ENCODE measurements at regions not wholly inside any gene's neighbourhood (a gene's known extent, or its start where the extent isn't known, plus 50 kb on each side); places are given as distances from the start of the nearest gene placed in this dataset.

DNA sequence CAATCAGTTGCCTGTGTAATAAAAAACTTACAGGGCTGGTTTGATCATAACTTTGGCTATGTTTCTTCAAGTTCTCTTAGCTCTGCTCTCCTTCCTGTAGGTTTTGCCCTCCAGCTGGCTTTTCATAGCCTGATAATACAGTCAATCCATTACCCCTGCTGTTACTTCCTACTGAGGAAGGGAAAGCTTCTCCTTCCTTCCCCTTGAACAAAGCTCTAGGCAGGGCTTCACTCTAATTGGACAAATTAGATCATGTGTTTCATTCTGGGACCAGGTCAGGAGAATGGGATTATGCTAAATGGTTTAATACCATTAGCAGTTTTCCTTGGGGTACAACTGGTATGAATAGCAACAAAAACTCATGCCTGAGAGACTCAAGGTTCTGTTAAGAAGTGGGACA is 106.8 kb upstream of the MCHR2 start:
- no peak for TF ChIP-seq GABPA (IDR thresholded peaks at IDR 0.05; ENCODE audit: low read depth)
- TF ChIP-seq, protein P1, sequence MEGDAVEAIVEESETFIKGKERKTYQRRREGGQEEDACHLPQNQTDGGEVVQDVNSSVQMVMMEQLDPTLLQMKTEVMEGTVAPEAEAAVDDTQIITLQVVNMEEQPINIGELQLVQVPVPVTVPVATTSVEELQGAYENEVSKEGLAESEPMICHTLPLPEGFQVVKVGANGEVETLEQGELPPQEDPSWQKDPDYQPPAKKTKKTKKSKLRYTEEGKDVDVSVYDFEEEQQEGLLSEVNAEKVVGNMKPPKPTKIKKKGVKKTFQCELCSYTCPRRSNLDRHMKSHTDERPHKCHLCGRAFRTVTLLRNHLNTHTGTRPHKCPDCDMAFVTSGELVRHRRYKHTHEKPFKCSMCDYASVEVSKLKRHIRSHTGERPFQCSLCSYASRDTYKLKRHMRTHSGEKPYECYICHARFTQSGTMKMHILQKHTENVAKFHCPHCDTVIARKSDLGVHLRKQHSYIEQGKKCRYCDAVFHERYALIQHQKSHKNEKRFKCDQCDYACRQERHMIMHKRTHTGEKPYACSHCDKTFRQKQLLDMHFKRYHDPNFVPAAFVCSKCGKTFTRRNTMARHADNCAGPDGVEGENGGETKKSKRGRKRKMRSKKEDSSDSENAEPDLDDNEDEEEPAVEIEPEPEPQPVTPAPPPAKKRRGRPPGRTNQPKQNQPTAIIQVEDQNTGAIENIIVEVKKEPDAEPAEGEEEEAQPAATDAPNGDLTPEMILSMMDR (IDR thresholded peaks at IDR 0.05; ENCODE audit: insufficient read depth, low read length) = no peak
- TF ChIP-seq POLR2AphosphoS5 (IDR thresholded peaks at IDR 0.05; ENCODE audit: low read depth) = no peak
- TF ChIP-seq SPI1 (IDR thresholded peaks at IDR 0.05; ENCODE audit: borderline replicate concordance, low read depth) = no peak
- TF ChIP-seq, protein P2, sequence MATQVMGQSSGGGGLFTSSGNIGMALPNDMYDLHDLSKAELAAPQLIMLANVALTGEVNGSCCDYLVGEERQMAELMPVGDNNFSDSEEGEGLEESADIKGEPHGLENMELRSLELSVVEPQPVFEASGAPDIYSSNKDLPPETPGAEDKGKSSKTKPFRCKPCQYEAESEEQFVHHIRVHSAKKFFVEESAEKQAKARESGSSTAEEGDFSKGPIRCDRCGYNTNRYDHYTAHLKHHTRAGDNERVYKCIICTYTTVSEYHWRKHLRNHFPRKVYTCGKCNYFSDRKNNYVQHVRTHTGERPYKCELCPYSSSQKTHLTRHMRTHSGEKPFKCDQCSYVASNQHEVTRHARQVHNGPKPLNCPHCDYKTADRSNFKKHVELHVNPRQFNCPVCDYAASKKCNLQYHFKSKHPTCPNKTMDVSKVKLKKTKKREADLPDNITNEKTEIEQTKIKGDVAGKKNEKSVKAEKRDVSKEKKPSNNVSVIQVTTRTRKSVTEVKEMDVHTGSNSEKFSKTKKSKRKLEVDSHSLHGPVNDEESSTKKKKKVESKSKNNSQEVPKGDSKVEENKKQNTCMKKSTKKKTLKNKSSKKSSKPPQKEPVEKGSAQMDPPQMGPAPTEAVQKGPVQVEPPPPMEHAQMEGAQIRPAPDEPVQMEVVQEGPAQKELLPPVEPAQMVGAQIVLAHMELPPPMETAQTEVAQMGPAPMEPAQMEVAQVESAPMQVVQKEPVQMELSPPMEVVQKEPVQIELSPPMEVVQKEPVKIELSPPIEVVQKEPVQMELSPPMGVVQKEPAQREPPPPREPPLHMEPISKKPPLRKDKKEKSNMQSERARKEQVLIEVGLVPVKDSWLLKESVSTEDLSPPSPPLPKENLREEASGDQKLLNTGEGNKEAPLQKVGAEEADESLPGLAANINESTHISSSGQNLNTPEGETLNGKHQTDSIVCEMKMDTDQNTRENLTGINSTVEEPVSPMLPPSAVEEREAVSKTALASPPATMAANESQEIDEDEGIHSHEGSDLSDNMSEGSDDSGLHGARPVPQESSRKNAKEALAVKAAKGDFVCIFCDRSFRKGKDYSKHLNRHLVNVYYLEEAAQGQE (IDR thresholded peaks at IDR 0.05; ENCODE audit: insufficient replicate concordance, low read depth) = no peak
- Histone ChIP-seq H3K27ac (replicated peaks) (no peak overlapping the region), H3K4me3 (replicated peaks; ENCODE audit: insufficient read depth, low read length) (no peak overlapping the region), H3K27me3 (ENCODE audit: insufficient read depth, poor library complexity, severe bottlenecking) (peaks cover 2% of the 10 kb centered on the region)
- DNase-seq (ENCODE audit: low read depth in 1 of 2, low spot score in 1 of 2) = no peak

DNA sequence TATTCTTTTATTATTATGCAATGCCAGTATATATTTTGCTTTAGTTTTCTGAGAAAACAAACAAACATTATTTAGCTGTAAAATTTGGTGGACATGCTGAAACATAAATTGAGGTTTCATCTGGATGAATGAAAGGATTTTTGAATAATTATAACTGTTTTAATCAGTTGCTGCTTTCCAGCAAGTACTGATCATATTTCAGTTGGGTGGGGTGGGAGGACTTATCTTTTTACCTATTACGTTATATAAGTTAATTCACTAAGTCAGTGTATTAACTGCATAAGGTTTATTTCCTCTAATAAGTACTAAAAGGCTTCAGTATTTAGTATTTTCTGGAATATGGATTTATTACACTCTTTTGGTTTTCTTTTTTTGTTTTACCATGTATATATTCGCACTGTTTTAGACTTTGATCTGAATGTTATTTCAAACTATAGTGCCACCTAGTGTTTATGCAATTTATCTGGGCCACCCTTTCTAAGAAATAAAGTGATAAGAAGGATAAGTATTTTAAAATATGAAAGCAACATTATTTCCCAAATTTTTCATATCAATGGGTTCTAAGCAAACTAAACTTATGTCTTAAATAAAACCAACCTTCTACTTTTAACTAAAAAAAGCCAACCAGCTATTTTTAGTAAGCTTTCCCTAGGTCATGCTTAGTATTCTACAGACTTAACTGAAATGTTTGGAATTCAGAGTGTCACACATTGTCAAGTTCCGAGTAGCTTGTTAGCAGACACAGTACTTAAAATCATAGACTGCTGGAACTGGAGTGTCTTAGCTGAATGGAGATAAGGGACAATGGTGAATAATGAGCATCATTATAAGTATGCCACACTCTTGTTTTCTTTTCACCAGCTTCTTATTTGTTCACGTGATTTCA is 105.4 kb upstream of the MCHR2 start:
- DNase-seq (ENCODE audit: low read depth in 1 of 2, low spot score in 1 of 2) = no peak
- Histone ChIP-seq H3K4me3 (replicated peaks; ENCODE audit: insufficient read depth, low read length) (no peak overlapping the region), H3K27ac (replicated peaks) (no peak overlapping the region), H3K27me3 (ENCODE audit: insufficient read depth, poor library complexity, severe bottlenecking) (peaks cover 2% of the 10 kb centered on the region)
- TF ChIP-seq, protein P2 (IDR thresholded peaks at IDR 0.05; ENCODE audit: insufficient replicate concordance, low read depth) = no peak
- TF ChIP-seq, protein P1 (IDR thresholded peaks at IDR 0.05; ENCODE audit: insufficient read depth, low read length) = peak; percentile 14

DNA sequence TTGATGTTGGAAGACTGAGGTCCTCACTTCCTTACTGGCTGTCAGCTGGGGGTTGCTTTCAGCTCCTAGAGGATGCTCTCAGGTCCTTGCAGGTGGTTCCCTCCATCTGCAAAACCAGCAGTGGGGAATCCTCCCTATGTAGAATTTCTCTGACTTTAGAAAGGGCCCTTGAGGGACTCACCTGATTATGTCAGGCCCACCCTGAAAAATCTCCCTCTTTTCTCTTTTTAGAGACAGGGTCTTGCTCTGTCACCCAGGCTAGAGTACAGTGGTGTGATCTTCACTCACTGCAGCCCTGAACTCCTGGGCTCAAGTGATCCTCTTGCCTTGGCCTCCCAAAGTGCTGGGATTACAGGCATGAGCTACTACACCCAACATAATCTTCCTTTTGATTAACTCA is 102.9 kb upstream of the MCHR2 start:
- Histone ChIP-seq H3K4me3 (replicated peaks; ENCODE audit: insufficient read depth, low read length) (no peak overlapping the region), H3K27me3 (ENCODE audit: insufficient read depth, poor library complexity, severe bottlenecking) (peaks cover 2% of the 10 kb centered on the region), H3K27ac (replicated peaks) (no peak overlapping the region)
- TF ChIP-seq, protein P1 (IDR thresholded peaks at IDR 0.05; ENCODE audit: insufficient read depth, low read length) = no peak
- no peak for TF ChIP-seq GABPA (IDR thresholded peaks at IDR 0.05; ENCODE audit: low read depth)
- TF ChIP-seq, protein P2 (IDR thresholded peaks at IDR 0.05; ENCODE audit: insufficient replicate concordance, low read depth) = no peak
- no peak for TF ChIP-seq SPI1 (IDR thresholded peaks at IDR 0.05; ENCODE audit: borderline replicate concordance, low read depth)
- TF ChIP-seq POLR2AphosphoS5 (IDR thresholded peaks at IDR 0.05; ENCODE audit: low read depth) = no peak
- DNase-seq (ENCODE audit: low read depth in 1 of 2, low spot score in 1 of 2) = no peak

Data from HL-60 (cell line).